Tibial nerve (tissue), 4 donors: ENCODE measurements at regions not wholly inside any gene's neighbourhood (a gene's known extent, or its start where the extent isn't known, plus 50 kb on each side); places are given as distances from the start of the nearest gene placed in this dataset.

Experiments
- DNase-seq, 2 donors: peaks; one replicate each; pipeline ENCODE4 v3.0.0-alpha.2; 2019; ENCODE audit warnings: low spot score in 2 of 2
- H3K27ac ChIP-seq, 4 donors: fragments of 200-600 bp; sonication (generic) in 3 of 4; one replicate each; pipeline ENCODE4 v1.5.1; 2017 to 2019; ENCODE audit warnings: mild to moderate bottlenecking in 1 of 4
- H3K27me3 ChIP-seq, 2 donors: fragments of 200-600 bp; sonication (generic) in 1 of 2; one replicate each; pipeline versions ENCODE4 v1.5.1 to v1.6.0; 2017 to 2019
- H3K36me3 ChIP-seq, 3 donors: fragments of 200-600 bp; sonication (generic); one replicate each; pipeline ENCODE4 v1.5.1; 2018 to 2019
- H3K4me1 ChIP-seq, 4 donors: fragments of 200-600 bp; sonication (generic) in 3 of 4; one replicate each; pipeline ENCODE4 v1.5.1; 2017 to 2019
- H3K4me3 ChIP-seq, 4 donors: fragments of 200-600 bp; sonication (generic) in 3 of 4; one replicate each; pipeline ENCODE4 v1.5.1; 2017 to 2019; ENCODE audit warnings: mild to moderate bottlenecking in 1 of 4, moderate library complexity in 1 of 4
- H3K9me3 ChIP-seq, 4 donors: fragments of 200-600 bp; sonication (generic) in 3 of 4; one replicate each; pipeline ENCODE4 v1.5.1; 2017 to 2019
- EP300 ChIP-seq, 2 donors: sonication (generic); formaldehyde crosslinking; IDR thresholded peaks; one replicate each; pipeline ENCODE4 v1.6.1; 2017; ENCODE audit warnings: antibody characterized with exemption in 2 of 2, mild to moderate bottlenecking in 1 of 2
- POLR2A ChIP-seq, 2 donors: fragments of 450-650 bp; IDR thresholded peaks; one replicate each; pipeline ENCODE4 v1.6.1; 2017; ENCODE audit warnings: antibody characterized with exemption in 2 of 2, mild to moderate bottlenecking in 2 of 2, moderate library complexity in 2 of 2
- WGBS, 2 donors: methylation state at CpG; one replicate each; pipeline ENCODE4 v1.1.5; 2018; 5-methylcytosine and 5-hydroxymethylcytosine counted together
- TF ChIP-seq, protein P1 (sequence below), 5 experiments: fragments of 200-600 bp in 3 of 5; fragments of 450-650 bp in 2 of 5; sonication (generic) in 3 of 5; IDR thresholded peaks; one replicate each; pipeline ENCODE4 v1.5.1; 2016 to 2019; ENCODE audit warnings: antibody characterized with exemption in 5 of 5, mild to moderate bottlenecking in 3 of 5, moderate library complexity in 2 of 5

DNA sequence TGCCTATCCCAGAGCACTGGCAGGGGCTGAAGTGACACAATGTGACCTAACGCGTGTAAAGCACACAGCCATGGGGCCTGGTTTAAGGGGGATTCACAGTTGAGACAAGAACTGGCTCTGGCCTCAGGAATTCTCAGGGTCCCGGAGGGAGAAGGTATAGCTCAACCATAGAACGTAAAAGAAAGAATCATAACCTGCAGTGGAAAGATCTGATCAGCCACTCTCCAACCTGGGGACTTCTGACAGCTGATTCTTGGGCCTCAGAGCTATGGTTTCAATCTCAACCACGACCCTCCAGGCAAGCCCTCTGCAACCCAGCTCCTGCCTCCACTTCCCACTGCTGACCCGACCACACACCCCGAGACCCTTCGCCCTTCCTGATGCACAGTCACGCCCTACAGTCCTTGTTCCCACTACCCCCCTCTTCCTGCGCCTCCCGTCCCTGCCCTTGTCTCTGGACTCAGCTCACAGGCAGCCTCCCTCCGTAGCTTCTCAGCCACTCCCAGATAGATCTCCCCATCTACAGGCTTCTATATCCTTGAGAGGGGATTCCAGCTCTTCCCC lies 245.2 kb downstream of the BUB3 start:
- no peak for DNase-seq
- 88 to 89% methylated on average over 12 of the region's 12 CpGs for WGBS, 2 donors

DNA sequence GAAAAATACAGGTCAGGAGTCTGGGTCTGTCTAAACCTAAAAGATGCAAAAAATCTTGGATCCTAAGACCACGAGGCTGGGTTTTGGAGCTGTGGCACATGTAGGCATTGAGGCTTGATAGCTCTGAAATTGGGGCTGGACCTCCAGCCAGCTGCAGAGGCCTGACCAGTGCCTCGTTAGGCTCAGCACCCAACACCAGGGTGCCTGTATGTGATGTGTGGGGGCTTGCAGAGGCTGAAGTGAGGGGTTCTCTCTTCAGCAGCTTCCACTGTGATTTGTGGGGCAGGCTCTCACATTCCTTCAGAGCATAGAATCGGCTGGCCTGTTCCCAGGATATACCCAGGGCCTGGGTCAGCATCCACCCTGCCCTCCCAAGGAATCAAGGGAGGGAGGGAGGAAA lies 247.8 kb downstream of the BUB3 start:
- Histone ChIP-seq H3K4me1 (no peaks in the 10 kb centered on the region), H3K36me3 (no peaks in the 10 kb centered on the region), H3K27ac (no peak overlapping the region), H3K9me3 (peaks cover 0 to 35% (median 3%) of the 10 kb centered on the region in 4 donors), H3K4me3 (no peak overlapping the region), H3K27me3 (no peaks in the 10 kb centered on the region)
- TF ChIP-seq POLR2A (IDR thresholded peaks at IDR 0.05) = no peak
- 66 to 71% methylated on average over 3 of the region's 3 CpGs for WGBS, 2 donors
- DNase-seq = no peak

More for the DNA sequence above, 245.2 kb downstream of the BUB3 start:
- TF ChIP-seq, protein P1, sequence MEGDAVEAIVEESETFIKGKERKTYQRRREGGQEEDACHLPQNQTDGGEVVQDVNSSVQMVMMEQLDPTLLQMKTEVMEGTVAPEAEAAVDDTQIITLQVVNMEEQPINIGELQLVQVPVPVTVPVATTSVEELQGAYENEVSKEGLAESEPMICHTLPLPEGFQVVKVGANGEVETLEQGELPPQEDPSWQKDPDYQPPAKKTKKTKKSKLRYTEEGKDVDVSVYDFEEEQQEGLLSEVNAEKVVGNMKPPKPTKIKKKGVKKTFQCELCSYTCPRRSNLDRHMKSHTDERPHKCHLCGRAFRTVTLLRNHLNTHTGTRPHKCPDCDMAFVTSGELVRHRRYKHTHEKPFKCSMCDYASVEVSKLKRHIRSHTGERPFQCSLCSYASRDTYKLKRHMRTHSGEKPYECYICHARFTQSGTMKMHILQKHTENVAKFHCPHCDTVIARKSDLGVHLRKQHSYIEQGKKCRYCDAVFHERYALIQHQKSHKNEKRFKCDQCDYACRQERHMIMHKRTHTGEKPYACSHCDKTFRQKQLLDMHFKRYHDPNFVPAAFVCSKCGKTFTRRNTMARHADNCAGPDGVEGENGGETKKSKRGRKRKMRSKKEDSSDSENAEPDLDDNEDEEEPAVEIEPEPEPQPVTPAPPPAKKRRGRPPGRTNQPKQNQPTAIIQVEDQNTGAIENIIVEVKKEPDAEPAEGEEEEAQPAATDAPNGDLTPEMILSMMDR (IDR thresholded peaks at IDR 0.05) = no peak
- TF ChIP-seq POLR2A (IDR thresholded peaks at IDR 0.05) (no peak), EP300 (IDR thresholded peaks at IDR 0.05) (no peak)
- Histone ChIP-seq H3K27me3 (no peaks in the 10 kb centered on the region), H3K4me3 (no peak overlapping the region), H3K36me3 (no peaks in the 10 kb centered on the region), H3K4me1 (no peaks in the 10 kb centered on the region), H3K9me3 (peaks cover 0 to 26% (median 1%) of the 10 kb centered on the region in 4 donors), H3K27ac (no peak overlapping the region)

DNA sequence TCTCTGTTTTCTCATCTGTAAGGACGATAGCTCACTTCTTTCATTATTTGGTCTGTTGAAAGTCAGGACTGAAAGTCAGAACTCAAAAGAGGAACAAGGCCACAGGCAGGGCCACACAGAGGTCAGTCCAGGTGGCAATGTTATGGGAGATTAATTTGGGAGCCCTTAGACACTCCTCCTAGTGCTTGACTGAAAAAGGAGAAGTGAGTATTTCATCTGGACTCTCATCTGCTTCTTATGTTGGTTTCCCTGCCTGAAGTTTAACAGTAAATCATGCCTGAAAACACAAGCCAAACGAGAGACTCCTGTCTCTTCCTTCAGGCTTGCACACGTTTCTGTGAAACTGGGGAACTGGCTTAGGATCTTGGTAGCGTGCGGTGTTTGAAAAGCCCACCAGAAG lies 248.5 kb downstream of the BUB3 start:
- Histone ChIP-seq H3K4me1 (no peaks in the 10 kb centered on the region), H3K4me3 (no peak overlapping the region), H3K27ac (no peak overlapping the region), H3K27me3 (no peaks in the 10 kb centered on the region), H3K9me3 (peaks cover 0 to 35% (median 3%) of the 10 kb centered on the region in 4 donors), H3K36me3 (no peaks in the 10 kb centered on the region)
- 71 to 75% methylated on average over 5 of the region's 5 CpGs for WGBS, 2 donors
- TF ChIP-seq, protein P1 (IDR thresholded peaks at IDR 0.05) = no peak
- TF ChIP-seq POLR2A (IDR thresholded peaks at IDR 0.05) (no peak), EP300 (IDR thresholded peaks at IDR 0.05) (no peak)
- DNase-seq = no peak

DNA sequence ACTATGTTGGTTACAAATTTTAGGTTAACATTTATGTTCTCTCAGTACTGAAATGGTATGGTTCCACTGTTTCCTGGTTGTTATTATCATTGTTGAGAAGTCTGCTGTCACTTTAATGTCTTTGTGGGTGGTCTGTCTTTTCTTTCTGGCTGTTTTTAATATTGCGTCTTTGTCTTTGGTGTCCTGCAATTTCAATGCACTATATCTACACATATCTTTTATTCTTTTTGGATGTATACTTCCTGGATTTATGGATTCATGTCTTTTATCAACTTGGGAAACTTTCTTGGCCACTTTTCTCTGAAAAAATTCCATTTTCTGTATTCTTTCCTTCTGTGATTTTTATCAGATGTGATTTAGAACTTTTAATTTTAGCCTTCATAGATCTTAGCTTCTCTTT lies 250.2 kb downstream of the BUB3 start:
- 88 to 94% methylated on average over 1 of the region's 1 CpG for WGBS, 2 donors
- TF ChIP-seq, protein P1 (IDR thresholded peaks at IDR 0.05) = no peak
- TF ChIP-seq POLR2A (IDR thresholded peaks at IDR 0.05) = no peak
- TF ChIP-seq EP300 (IDR thresholded peaks at IDR 0.05) = no peak
- no peak for DNase-seq
- Histone ChIP-seq H3K27ac (no peak overlapping the region), H3K9me3 (peaks cover 0 to 30% (median 3%) of the 10 kb centered on the region in 4 donors), H3K4me1 (no peaks in the 10 kb centered on the region), H3K36me3 (no peaks in the 10 kb centered on the region), H3K4me3 (no peak overlapping the region), H3K27me3 (no peaks in the 10 kb centered on the region)

DNA sequence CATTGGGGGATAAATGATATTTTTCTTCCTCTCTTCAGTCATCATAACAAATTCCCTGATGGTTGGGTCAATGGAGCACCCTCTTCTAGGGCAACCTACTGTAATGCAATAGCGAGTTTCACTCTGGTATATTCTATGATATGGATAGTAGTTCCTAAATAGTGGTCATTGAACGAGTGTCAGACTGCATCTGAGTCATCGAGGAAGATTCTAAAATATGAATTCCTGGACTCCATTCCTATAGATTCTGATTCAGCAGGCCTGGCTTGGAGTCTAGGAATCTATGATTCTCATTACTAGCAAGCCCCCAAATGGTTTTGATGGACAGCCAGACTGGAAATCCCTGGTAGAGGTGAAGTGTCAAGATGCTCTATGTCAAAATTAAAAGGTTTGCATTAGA lies 254.5 kb downstream of the BUB3 start:
- TF ChIP-seq EP300 (IDR thresholded peaks at IDR 0.05) (no peak), POLR2A (IDR thresholded peaks at IDR 0.05) (no peak)
- TF ChIP-seq, protein P1 (IDR thresholded peaks at IDR 0.05) = no peak
- 65 to 89% methylated on average over 3 of the region's 3 CpGs for WGBS, 2 donors
- no peak for DNase-seq
- Histone ChIP-seq H3K36me3 (no peaks in the 10 kb centered on the region), H3K4me3 (no peak overlapping the region), H3K27me3 (no peaks in the 10 kb centered on the region), H3K4me1 (no peaks in the 10 kb centered on the region), H3K27ac (no peak overlapping the region), H3K9me3 (peaks cover 0 to 16% (median 3%) of the 10 kb centered on the region in 4 donors)

DNA sequence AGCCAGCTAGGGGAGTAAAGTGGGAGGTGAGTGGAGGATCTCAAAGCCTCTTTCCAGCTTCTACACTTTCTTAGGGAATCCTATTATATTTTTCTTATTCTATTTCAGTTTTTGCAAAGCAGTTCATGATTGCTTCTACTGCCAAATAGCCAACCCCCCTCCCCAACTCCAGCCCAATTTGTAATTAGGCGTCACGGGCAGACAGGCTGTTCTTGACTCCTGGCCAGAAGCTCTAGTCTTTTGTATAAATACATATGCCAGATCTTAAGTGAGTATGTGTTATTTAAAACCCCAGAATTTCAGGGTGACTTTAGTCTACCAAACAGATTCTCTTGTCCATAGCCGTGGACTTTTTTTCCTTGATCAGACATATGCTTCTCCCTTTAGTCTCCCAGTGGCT lies 255.2 kb downstream of the BUB3 start:
- Histone ChIP-seq H3K4me1 (no peaks in the 10 kb centered on the region), H3K4me3 (no peak overlapping the region), H3K36me3 (no peaks in the 10 kb centered on the region), H3K27ac (no peak overlapping the region), H3K9me3 (peaks cover 0 to 8% (median 1%) of the 10 kb centered on the region in 4 donors), H3K27me3 (no peaks in the 10 kb centered on the region)
- WGBS, 2 donors = 62 to 66% methylated on average over 3 of the region's 3 CpGs
- no peak for DNase-seq
- TF ChIP-seq POLR2A (IDR thresholded peaks at IDR 0.05) (no peak), EP300 (IDR thresholded peaks at IDR 0.05) (no peak)
- TF ChIP-seq, protein P1 (IDR thresholded peaks at IDR 0.05) = no peak
